Aorta (tissue), 5 donors: ENCODE measurements at regions not wholly inside any gene's neighbourhood (a gene's known extent, or its start where the extent isn't known, plus 50 kb on each side); places are given as distances from the start of the nearest gene placed in this dataset.

Experiments used
- ATAC-seq: fragments of 200-7000 bp; cut with Tn5 transposase; one replicate; pipeline ENCODE4 v1.9.1; 2022; ENCODE audit warnings: moderate library complexity; ENCODE audit not compliant: low FRiP score
- DNase-seq, 2 donors: peaks; one replicate each; pipeline ENCODE4 v3.0.0-alpha.2; 2020
- H3K27ac ChIP-seq, 2 donors: one replicate each; pipeline ENCODE4 v1.5.1; 2013; ENCODE audit warnings: low read length in 2 of 2, mild to moderate bottlenecking in 2 of 2, moderate library complexity in 2 of 2, control low read depth in 1 of 2, inconsistent platforms in 1 of 2, low read depth in 1 of 2
- H3K27me3 ChIP-seq, 2 donors: one replicate each; pipeline ENCODE4 v1.6.1; 2013; ENCODE audit warnings: control low read depth in 1 of 2, low read length in 1 of 2, mild to moderate bottlenecking in 1 of 2, moderate library complexity in 1 of 2; ENCODE audit not compliant: insufficient read depth in 2 of 2, control insufficient read depth in 1 of 2
- H3K36me3 ChIP-seq, 2 donors: one replicate each; pipeline ENCODE4 v1.6.1; 2013; ENCODE audit warnings: control low read depth in 1 of 2, low read length in 1 of 2, mild to moderate bottlenecking in 1 of 2; ENCODE audit not compliant: insufficient read depth in 2 of 2, control insufficient read depth in 1 of 2
- H3K4me1 ChIP-seq, 2 donors: one replicate each; pipeline ENCODE4 v1.6.1; 2013; ENCODE audit warnings: low read length in 2 of 2, control low read depth in 1 of 2, mild to moderate bottlenecking in 1 of 2, moderate library complexity in 1 of 2; ENCODE audit not compliant: insufficient read depth in 2 of 2, control insufficient read depth in 1 of 2
- H3K4me3 ChIP-seq, 2 donors: one replicate each; pipeline ENCODE4 v1.5.1; 2013; ENCODE audit warnings: low read length in 2 of 2, control low read depth in 1 of 2, mild to moderate bottlenecking in 1 of 2
- H3K9me3 ChIP-seq: one replicate; pipeline ENCODE4 v1.6.1; 2013; ENCODE audit warnings: mild to moderate bottlenecking, low read length; ENCODE audit not compliant: control insufficient read depth
- WGBS, 2 donors: extraction: QIAGEN DNeasy Blood & Tissue Kit; methylation state at CpG; one replicate each; pipeline ENCODE4 v1.1.7; 2013; 5-methylcytosine and 5-hydroxymethylcytosine counted together
- intact Hi-C, 2 donors: fragments of 100-400 bp; cut with DNase I; formaldehyde crosslinking; loops; one replicate each; pipeline versions ENCODE4 v1.14.2 to v1.15.0; 2022
- donor health status: healthy with polysubstance abuse.
- donor health status: Bipolar disorder and iron deficiency.
- donor health status: DM: no; HTN: no; CAD: no.
- donor health status: DM: no; HTN: no; CAD: no.
- donor health status: DM: yes; HTN: yes; CAD: no.

GRCh38 chr4:153154007-153154975, 50.0 kb upstream of the TRIM2 start:
- DNase-seq, result no peak
- Histone ChIP-seq H3K4me1 (no peaks in the 10 kb centered on the region), H3K27ac (no peak overlapping the region), H3K9me3 (no peaks in the 10 kb centered on the region), H3K4me3 (peak overlapping the region; percentile 41 to 68), H3K27me3 (no peaks in the 10 kb centered on the region), H3K36me3 (no peaks in the 10 kb centered on the region)
- WGBS, 2 donors, result 44 to 46% methylated on average over 15 of the region's 15 CpGs
- ATAC-seq, result no peak
- intact Hi-C loops, result loop anchor here in 1 of 2 donors (5.0 kb wide), 1 partner anchor 68 kb away; no protein-coding TSS in a partner anchor
